Activated CD8-positive, alpha-beta memory T cell treated with anti-CD3 and anti-CD28 coated beads for 48 hours (primary cell): ENCODE measurements at regions not wholly inside any gene's neighbourhood (a gene's known extent, or its start where the extent isn't known, plus 50 kb on each side); places are given as distances from the start of the nearest gene placed in this dataset.

Experiments
- DNase-seq, 3 experiments: peaks; one replicate each; pipeline ENCODE4 v3.0.0-alpha.2; 2020; ENCODE audit warnings: low read depth in 2 of 3, low spot score in 2 of 3

DNA sequence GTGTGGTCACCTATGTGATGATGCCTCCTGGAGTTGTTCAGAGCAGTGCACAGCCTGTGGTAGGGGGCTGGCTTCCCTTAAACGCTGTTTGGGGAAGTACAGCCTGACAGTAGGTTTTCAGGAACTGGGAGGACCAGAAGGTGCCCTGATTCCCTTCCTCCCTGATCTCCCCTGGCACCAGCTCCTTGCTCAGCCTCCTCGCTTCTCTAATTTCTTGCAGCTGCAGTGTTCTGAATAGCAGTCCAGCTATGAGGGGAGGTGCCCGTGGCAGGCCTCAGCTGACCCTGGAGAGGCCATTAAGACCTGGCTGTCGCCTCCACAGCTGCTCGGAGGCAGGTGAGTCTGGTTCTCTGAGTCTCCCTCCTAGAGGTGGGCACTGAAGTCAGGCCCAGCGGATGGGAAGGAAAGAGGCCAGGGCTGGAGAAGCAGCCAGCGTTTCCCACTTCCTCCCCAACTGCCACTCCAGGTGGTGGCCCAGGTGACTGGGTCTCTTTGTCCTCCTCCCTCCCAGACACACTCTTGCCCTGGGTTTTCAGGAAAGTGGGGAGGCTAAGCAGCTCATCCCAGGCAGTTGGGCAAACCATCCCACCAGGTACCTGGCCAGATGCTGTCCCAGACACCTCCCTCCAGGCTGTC lies 52.0 kb upstream of the RPL11 start:
- no peak for DNase-seq

DNA sequence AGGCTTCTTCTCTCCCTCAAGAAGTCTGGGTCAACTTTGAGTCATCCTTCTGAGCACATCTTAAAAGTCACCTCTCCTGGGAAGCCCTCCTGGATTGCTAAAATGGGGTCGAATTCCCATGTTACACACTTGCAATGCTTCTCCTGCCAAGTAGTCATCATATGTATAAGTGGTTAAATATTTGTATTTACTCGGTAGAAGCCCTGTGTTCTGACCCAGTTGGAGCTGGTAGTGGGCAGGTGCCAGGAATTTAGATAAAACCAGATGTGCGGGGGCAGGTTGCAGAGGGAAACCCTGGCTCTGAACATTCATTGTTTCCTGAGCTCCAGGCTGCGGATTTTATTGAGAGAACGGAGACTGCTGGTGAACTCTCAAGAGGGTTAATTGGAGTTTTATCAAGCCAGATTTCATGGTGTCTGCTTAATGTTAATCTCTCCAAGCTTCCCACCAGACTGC lies 52.8 kb upstream of the RPL11 start:
- no peak for DNase-seq

DNA sequence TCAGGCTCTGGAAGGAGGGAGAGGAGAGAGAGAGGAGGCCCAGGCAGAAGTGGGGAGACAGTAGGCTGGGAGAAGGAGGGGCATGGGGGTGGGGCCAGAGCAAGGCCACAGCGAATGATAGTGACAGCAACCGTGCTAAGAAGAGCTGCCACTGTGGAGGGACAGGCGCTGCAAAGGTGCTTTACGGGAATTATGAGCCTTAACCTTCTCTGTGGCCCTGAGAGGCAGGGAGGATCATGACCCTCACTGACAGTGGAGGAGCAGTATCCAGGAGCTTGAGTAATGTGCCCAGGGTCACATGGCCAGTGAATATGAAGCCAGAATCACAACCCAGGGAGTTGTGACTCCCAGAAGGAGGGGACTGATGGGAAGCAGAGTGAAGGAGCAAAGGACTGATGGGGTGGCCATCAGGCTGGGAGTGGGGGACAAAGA lies 53.4 kb upstream of the RPL11 start:
- no peak for DNase-seq

DNA sequence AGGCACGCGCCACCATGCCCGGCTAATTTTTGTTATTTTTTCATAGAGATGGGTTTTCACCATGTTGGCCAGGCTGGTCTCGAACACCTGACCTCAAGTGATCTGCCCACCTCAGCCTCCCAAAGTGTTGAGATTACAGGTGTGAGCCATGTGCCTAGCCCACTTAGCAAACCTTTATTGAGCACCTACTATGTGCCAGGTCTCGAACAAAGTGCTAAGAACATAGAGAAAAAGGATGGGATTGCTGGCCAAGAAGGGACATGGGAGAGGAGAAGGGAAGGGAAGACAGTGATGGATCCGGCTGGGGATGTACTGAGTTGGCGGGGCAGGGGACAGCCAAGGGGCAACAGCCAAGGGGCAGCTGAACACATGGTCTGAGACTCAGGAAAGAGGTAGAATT lies 55.6 kb upstream of the RPL11 start:
- no peak for DNase-seq

DNA sequence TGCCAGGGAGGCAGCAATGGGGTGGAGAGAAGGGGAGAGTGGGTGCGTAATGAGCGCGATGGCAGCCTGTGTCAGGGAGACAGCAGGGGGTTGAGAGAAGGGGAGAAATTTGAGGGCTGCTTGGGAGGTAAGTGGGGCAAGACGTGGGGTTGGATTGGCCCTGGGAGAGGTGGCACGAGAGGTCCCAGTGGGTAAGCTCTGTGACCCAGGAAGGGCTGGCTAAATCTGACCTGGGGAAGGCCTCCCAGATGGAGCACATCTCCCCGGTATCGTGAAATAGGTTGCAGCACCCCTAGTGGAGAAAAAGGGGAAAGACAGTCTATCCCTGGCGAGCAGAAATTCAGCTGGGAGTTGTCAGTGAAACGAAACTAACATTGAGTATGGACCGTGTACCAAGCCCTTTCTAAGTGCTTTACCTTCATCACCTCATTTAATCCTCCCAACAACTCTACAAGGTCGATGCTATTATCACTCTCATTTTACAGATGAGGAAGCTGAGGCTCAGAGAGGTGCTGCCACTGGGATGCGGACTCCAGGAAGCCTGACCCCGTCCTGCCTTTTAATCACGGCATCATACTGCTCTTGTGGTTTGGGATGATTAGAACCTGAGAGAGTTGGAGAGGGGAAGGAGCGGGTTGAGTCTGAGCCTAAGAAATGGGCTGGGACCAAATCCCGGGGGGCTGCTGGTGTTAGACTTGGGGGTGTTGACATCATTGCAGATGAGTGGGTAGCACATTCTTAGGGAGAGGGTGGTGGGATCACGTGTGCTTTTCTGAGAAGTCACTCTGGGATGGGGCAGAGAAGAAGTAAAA lies 56.6 kb upstream of the RPL11 start:
- DNase-seq: no peak

DNA sequence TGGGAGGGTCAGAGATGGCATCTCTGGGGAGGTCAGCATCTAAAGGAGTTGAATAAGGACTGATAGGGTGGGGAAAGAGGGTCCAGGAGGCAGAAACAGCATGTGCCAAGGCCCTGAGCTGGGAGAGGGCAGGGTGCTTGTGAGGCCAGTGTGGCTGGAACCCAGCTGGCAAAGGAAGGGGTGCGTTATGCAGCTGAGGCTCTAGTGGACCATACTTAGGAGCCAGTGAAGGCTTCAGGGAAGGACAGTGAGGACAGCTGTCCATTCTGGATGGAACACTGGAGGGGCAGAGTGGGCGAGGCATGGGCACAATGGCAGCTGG lies 57.1 kb upstream of the RPL11 start:
- DNase-seq: no peak

DNA sequence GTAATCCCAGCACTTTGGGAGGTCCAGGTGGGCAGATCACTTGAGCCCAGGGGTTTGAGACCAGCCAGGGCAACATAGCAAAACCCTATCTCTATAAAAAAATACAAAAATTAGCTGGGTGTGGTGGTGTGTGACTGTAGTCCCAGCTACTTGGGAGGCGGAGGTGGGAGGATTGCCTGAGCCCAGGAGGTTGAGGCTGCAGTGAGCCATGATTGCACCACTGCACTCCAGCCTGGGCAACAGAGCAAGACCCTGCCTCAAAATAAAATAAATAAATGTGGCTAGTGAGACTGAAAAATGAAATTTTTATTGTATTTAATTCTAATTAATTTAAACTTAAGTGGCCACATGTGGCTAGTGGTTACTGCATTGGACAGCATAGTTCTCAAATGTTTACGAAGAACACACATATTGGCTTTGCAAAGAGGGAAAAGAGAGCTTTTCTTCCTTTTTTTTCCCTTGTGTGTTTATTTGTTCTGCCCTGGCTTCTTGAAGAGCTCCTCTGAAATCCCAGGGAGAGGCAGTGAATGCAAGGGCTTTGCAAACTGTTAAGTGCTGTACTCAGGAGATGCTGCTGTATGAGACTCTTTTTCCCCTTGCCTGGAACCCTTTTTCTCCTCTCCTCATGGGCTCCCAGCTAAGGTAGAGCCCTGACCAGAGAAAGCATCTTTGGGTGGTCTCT lies 59.0 kb upstream of the RPL11 start:
- no peak for DNase-seq

DNA sequence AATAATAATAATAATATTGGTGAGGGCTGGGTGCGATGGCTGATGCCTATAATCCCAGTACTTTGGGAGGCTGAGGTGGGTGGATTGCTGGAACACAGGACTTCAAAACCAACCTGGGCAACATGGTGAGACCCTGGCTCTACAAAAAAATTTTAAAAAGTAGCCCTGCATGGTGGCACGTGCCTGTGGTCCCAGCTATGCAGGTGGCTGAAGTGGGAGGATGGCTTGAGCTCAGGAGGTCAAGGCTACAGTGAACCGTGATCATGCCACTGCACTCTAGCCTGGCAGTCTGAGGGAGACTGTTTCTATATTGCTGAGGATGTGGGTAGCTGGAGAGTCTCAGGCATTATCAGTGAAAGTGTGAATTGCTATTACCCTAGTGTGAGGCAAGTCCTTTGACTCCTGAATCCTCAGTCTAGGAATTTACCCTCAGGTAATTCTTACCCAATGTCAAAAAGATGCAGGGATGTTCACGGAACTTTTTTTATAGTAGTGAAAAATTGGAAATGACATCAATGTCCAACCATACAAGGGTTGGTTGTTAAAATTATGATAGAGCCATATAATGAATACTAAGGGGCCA lies 61.8 kb upstream of the RPL11 start:
- DNase-seq: no peak

DNA sequence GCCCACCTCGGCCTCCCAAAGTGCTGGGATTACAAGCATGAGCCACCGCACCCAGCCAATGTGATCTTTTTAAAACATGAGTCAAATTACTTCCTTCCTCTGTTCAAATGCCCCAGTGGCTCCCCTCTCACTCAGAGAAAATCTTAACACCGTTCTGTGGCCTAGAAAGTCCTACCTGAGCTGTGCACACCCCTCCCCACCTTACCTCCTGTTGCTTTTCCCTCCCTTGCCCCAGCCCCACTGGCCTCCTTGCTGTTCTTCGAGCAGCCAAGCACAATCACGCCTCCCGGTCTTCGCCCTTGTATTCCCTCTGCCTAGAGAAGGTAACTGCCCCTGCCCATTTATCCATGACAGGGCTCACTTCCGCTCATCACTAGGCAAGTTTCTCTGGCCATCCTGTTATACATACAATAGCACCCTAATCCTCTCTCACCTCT lies 62.6 kb upstream of the RPL11 start:
- no peak for DNase-seq

DNA sequence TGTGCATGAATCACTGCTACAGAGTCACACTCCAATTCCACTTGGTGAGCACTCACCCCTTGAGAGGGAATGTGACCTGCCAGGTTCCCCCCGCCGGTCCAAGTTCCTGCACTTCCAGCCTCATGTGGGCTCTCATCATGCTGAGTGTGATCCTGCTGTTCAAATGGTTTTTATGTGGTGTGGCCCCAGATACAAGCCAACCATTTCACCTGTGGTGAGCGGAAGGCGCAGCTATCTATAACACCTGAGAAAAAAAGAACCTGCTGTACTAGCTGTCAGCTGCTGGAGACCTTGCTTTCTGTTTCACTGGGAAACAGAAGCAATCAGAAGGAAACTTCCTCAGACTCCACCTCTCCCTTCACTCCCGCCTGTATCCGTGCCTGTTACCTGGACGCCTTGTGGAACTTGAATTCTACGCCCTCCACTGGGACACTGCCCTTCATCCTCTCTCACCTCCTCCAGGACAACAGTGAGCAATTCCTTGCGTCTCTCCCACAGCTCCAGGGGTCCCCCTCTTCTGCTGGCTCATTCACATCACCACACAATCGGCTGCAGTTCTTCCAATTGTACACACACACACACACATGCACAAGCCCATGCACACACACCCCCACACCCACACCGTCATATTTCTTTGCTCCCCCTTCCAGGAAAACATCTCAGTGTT lies 64.4 kb upstream of the RPL11 start:
- DNase-seq: no peak

DNA sequence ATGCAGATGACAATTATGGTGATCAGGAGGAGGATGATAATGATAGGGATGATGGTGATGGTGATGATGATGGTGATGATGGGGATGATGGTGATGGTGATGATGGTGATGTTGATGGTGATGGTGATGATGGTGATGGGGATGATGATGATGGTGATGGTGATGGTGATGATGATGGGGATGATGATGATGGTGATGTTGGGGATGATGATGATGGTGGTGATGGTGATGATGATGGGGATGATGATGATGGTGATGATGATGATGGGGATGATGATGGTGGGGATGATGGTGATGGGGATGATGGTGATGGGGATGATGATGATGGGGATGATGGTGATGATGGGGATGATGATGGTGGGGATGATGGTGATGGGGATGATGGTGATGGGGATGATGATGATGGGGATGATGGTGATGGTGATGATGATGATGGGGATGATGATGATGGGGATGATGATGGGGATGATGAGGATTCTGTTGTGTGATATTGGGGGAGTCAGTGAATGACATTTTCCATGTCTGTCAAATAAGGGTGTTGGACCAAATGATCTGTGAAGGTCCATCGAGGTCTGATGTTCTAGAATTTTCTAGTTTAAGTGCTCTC lies 65.6 kb upstream of the RPL11 start:
- no peak for DNase-seq

DNA sequence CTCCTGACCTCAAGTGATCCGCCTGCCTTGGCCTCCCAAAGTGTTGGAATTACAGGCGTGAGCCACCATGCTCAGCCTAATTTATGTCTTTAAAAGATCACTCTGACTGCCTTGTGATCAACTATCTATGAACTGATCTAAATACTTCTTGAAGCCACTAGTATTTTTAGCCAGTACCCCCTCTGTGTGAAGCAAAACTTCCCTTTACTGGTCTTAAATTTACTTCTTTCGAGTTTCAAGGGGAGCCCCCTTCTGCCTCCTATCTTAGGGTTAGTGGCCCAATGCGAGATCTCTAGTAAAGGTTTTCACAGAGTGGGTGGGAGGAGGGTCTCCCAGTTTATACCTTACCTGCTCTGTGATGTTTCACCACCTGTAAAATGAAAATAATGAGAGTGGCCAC lies 66.1 kb upstream of the RPL11 start:
- no peak for DNase-seq

DNA sequence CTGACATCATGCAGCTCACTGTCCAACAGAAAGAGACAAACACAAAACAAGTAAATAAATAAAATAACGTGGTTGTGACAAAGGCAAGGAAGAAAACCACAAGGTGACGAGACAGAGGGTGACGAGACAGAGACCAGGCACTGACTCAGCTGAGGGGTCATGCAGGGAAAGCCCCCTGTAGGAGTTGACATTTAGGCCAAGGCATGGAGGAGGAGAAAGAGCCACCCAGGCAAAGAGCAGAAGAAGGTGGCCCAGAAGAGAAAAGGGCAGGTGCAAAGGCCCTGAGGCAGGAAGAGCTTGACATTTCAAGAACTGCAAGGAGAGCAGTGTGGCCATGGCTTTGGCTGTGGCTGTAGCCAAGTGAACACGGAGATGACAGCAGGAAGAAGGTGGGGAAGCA lies 65.1 kb upstream of the ID3 start:
- DNase-seq: peak in 1 of 3 experiments; percentile 45

DNA sequence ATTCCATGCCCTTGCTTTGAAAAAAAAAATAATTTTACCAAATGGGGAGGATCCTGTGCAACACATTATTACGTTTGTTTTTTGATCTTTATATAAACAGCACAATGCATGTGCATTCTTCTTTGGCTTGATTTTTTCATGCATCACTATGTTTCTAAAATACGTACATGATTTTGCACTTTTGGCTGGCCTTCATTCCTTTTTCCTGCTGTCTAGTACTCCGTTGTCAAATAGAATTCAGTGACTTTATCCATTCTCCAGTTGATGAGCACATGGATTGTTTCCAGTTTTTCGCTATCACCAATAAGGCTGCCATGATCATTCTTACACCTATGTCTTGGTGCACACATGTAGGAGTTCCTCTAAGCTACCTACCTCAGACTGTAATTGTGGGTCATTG lies 63.0 kb upstream of the ID3 start:
- no peak for DNase-seq

DNA sequence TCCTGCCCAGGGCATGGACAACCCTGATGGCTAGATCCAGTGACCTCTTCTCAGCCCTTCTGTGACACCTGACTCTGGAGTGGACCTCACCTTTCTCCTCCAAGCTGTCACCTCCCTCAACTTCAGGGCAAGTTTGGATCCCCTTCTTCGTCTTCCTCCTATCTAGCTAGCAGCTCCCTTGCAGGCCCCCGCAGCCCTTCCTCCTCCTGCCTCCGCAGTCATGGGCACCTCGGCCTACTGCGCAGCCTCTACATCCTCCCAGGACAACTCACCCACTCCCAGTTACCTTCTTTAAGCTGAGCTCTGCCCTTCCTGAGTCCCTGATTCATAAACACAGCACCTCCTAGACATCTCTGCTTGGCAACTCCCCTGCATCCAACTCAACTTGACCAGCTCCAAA lies 61.3 kb upstream of the ID3 start:
- DNase-seq: no peak

DNA sequence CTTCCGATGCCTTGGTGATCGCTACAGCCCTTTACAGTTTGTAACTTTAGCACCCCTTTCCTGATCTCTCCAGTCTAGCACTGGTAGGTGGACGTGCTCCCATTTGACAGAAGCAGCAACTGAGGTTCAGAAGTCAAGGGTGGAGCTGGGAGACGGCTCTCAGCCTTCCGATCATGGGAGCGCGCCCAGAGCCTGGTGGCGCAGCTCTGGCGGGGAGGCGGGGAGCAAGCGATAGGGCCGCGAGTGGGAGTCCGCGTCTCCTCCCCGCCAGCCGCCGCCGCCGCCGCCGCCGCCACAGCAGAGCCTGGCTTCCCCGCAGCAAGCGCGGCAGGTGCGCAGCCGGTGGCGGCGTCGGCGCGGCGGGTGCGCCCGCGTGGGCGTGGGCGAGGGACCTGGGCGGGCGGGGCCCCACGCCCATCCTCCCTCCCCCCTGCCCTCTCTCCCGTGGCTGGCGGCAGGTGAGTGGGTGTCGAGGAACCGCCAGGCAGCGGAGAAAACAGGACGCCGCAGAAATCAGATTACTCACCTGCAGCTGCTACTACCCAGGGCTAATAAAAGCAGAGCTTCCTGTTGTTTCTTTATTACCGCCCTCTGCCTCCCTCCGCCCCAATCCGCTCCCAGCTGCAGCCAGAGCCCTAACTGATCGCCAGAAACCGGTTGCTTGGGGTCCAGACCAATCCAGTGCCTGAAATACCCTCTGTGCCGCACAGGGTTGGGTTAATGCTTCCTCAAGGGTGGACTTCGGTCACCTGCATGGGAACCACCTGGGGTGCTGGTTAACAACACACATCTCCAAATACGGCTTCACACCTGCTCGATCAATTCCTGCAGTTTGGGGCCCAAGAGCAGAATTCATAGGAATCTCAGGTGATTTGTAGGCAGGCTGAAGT lies 60.2 kb upstream of the ID3 start:
- peak in 1 of 3 experiments; percentile 61 for DNase-seq

DNA sequence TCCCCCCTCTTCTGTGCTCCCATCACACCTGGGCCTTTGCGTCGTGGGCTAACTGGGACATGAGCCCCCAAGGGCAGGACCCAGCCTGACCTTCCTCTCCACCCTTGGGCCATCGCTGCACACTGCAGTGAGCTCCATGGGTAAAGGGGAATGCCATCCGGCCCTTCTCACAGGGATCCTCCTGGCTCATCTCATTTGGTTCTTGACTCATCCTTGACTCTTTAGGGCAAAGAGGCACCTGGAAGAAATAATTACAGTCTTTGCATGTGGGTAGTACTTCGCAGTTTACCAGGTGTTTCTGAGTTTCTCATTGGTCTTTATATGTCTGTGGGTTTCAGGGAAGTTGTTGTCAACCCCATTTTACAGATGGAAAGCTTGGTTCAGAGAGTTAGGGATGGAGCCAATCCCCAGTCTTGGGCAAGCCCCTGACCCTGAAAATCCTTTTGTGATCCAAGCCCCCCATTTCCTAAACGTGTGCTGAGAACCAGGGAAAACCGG lies 59.3 kb upstream of the ID3 start:
- no peak for DNase-seq

DNA sequence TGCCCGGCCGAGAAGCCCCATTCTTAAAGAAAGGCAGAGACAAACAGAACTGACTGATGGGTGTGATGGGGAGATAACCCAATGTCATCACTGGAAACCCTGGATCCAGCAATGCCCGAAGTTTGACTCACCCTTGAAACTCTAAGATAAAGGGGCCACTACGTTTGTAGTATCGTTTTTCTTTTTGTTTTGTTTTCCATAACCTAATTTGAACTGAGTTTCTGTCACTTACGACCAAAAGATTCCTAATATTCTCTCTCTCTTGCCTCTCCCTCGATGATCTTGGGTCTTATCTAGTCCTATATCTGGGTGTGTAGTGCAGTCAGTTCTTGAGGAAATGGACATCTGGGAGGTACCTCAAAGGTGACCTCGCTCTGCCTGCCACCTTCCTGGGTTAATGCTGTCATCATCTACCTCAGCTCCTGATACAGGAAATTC lies 57.8 kb upstream of the ID3 start:
- DNase-seq: no peak

DNA sequence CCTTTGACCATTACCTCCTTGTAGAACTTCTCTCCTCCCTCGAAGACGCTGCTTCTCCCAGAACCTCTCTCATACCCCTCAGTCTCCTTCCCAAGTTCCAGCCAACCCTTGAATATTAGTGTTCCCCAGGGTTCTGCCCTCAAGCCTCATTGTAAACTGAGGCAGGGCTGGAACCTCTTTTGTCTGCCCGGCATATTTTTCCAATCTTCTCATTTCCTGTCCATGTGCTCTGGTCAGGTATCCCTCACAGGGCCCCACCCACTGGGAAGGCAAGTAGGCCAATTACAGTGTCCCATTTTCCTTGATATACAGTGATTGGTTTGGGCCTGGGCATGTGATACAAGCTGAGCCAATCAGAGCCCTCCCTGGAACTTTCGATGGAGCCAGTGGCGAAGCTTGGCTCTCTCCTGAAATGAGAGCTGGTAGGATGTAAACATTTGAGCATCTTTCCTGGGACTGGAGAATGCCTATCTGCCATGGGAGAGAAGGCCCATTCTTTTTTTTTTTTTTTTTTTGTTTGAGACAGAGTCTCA lies 57.1 kb upstream of the ID3 start:
- DNase-seq: no peak
